ENCODE measurements at regions not wholly inside any gene's neighbourhood (a gene's known extent, or its start where the extent isn't known, plus 50 kb on each side); places are given as distances from the start of the nearest gene placed in this dataset.

GRCh38 chr2:120995656-120996190 is 260.1 kb downstream of the GLI2 start:
- Histone ChIP-seq H3K27me3 (ENCODE audit: insufficient read depth, low read length) (no peaks in the 10 kb centered on the region), H3K9me2 (ENCODE audit: insufficient read depth) (no peaks in the 10 kb centered on the region), H3K4me2 (ENCODE audit: low read length) (no peak overlapping the region), H3K4me1 (ENCODE audit: control insufficient read depth in 1 of 2, insufficient read depth in 2 of 2, low read length in 2 of 2) (peaks cover 0 to 6% of the 10 kb centered on the region in 2 experiments; a peak in 2 of 4 replicates), H3K9me3 (ENCODE audit: control insufficient read depth in 1 of 2, insufficient read depth in 1 of 2, low read depth in 1 of 2, low read length in 2 of 2) (no peaks in the 10 kb centered on the region), H3K27ac (ENCODE audit: low read depth, low read length) (no peak overlapping the region), H3K9ac (ENCODE audit: low read length) (no peak overlapping the region), H3K4me3 (replicated peaks in 1 of 2; ENCODE audit: low read depth in 1 of 2, low read length in 2 of 2) (no peak overlapping the region), H2AFZ (ENCODE audit: low read depth, low read length, poor library complexity, severe bottlenecking) (no peak overlapping the region), H3K36me3 (ENCODE audit: control insufficient read depth in 1 of 2, insufficient read depth in 2 of 2, low read length in 2 of 2) (no peaks in the 10 kb centered on the region), H3K79me2 (ENCODE audit: insufficient read depth, low read length) (no peaks in the 10 kb centered on the region), H4K20me1 (ENCODE audit: insufficient read depth) (no peaks in the 10 kb centered on the region)
- no peak for TF ChIP-seq TCF7L2 (IDR thresholded peaks at IDR 0.05; ENCODE audit: borderline replicate concordance, extremely low read depth, insufficient read depth, insufficient read length)
- no TSS peak for BruUV-seq (replicated peaks)
- ChIA-PET POLR2A (no interaction called here), CTCF (no interaction called here), RAD21 (ENCODE audit: low non-redundant PET in 1 of 2, low total read pairs in 2 of 2, uncharacterized antibody in 2 of 2, unreplicated experiment in 2 of 2) (no interaction called here)
- ATAC-seq (no peak), DNase-seq (ENCODE audit: low read depth, low spot score) (no peak)
- intact Hi-C loops (cut with micrococcal nuclease), result no loop called here

GRCh38 chr2:120999377-121000097 is 263.9 kb downstream of the GLI2 start:
- H2AFZ ChIP-seq (ENCODE audit: low read depth, low read length, poor library complexity, severe bottlenecking), result no peak overlapping the region
- H3K4me3 ChIP-seq (replicated peaks in 1 of 2; ENCODE audit: low read depth in 1 of 2, low read length in 2 of 2), result no peak overlapping the region
- ChIA-PET RAD21 (ENCODE audit: low non-redundant PET in 1 of 2, low total read pairs in 2 of 2, uncharacterized antibody in 2 of 2, unreplicated experiment in 2 of 2) (no interaction called here), POLR2A (no interaction called here), CTCF (interaction anchor here (1.2 kb wide), 1 partner anchor 41 kb away, joined by 3 read pairs; no protein-coding TSS in a partner anchor)
- H3K27me3 ChIP-seq (ENCODE audit: insufficient read depth, low read length), result no peaks in the 10 kb centered on the region
- ATAC-seq (no peak), DNase-seq (ENCODE audit: low read depth, low spot score) (no peak)
- no peaks in the 10 kb centered on the region for H3K9me2 ChIP-seq (ENCODE audit: insufficient read depth)
- H3K36me3 ChIP-seq (ENCODE audit: control insufficient read depth in 1 of 2, insufficient read depth in 2 of 2, low read length in 2 of 2), result no peaks in the 10 kb centered on the region
- no peak overlapping the region for H3K27ac ChIP-seq (ENCODE audit: low read depth, low read length)
- no peak overlapping the region for H3K4me2 ChIP-seq (ENCODE audit: low read length)
- no TSS peak for BruUV-seq (replicated peaks)
- H3K9me3 ChIP-seq (ENCODE audit: control insufficient read depth in 1 of 2, insufficient read depth in 1 of 2, low read depth in 1 of 2, low read length in 2 of 2), result no peaks in the 10 kb centered on the region
- H3K79me2 ChIP-seq (ENCODE audit: insufficient read depth, low read length), result no peaks in the 10 kb centered on the region
- intact Hi-C loops (cut with micrococcal nuclease), result no loop called here
- no peaks in the 10 kb centered on the region for H4K20me1 ChIP-seq (ENCODE audit: insufficient read depth)
- H3K9ac ChIP-seq (ENCODE audit: low read length), result no peak overlapping the region
- H3K4me1 ChIP-seq (ENCODE audit: control insufficient read depth in 1 of 2, insufficient read depth in 2 of 2, low read length in 2 of 2), result peaks cover 0 to 3% of the 10 kb centered on the region in 2 experiments; a peak in 2 of 4 replicates
- TF ChIP-seq SIN3A (IDR thresholded peaks at IDR 0.05; ENCODE audit: low read depth), result no peak
- TF ChIP-seq ZNF274 (IDR thresholded peaks at IDR 0.05; ENCODE audit: low read depth, low read length), result no peak
- TF ChIP-seq CBX3 (IDR thresholded peaks at IDR 0.05; ENCODE audit: low read depth), result no peak
- no peak for TF ChIP-seq EGR1 (IDR thresholded peaks at IDR 0.05; ENCODE audit: low read depth)
- TF ChIP-seq REST (IDR thresholded peaks at IDR 0.05; ENCODE audit: low read depth), result no peak
- TF ChIP-seq ELF1 (IDR thresholded peaks at IDR 0.05; ENCODE audit: borderline replicate concordance, low read depth), result no peak
- no peak for TF ChIP-seq ZFX (IDR thresholded peaks at IDR 0.05)
- TF ChIP-seq JUND (IDR thresholded peaks at IDR 0.05), result no peak
- TF ChIP-seq TCF7L2 (IDR thresholded peaks at IDR 0.05; ENCODE audit: borderline replicate concordance, extremely low read depth, insufficient read depth, insufficient read length), result no peak
- no peak for TF ChIP-seq FOSL1 (IDR thresholded peaks at IDR 0.05; ENCODE audit: low read depth)
- TF ChIP-seq ATF3 (IDR thresholded peaks at IDR 0.05), result no peak
- no peak for TF ChIP-seq CTCF (IDR thresholded peaks at IDR 0.05 in 2 of 3, conservative IDR thresholded peaks at IDR 0.05 in 1 of 3; ENCODE audit: borderline replicate concordance in 1 of 3, insufficient read depth in 1 of 3, low read depth in 2 of 3, low read length in 2 of 3)
- TF ChIP-seq EZH2phosphoT487 (IDR thresholded peaks at IDR 0.05; ENCODE audit: borderline replicate concordance), result no peak
- TF ChIP-seq SRF (IDR thresholded peaks at IDR 0.05; ENCODE audit: low read depth), result no peak
- no peak for TF ChIP-seq EZH2 (IDR thresholded peaks at IDR 0.05)
